HCT116 (cell line): ENCODE measurements at regions not wholly inside any gene's neighbourhood (a gene's known extent, or its start where the extent isn't known, plus 50 kb on each side); places are given as distances from the start of the nearest gene placed in this dataset.

Source experiments
- ATAC-seq: fragments of 200-7000 bp; cut with Tn5 transposase; 2 replicates; pipeline ENCODE4 v1.9.1; 2020; ENCODE audit warnings: mild to moderate bottlenecking, moderate library complexity
- BruUV-seq: library from RNA; stranded (reverse); fragments of 400-500 nt; replicated peaks from 2 replicates; lab custom pipeline; 2021; lab: Mats Ljungman, UMichigan
- CTCF ChIA-PET: fragments of 300-600 bp; sonication (Branson Sonifier 250); formaldehyde crosslinking; loops from one replicate; lab custom pipeline; 2021; ENCODE audit warnings: antibody characterized with exemption; lab: Charles Lee
- POLR2A ChIA-PET: fragments of 300-600, 350-600 bp; sonication (Branson Sonifier 250); formaldehyde crosslinking; loops from one replicate; lab custom pipeline; 2021; ENCODE audit warnings: antibody characterized with exemption; lab: Charles Lee
- RAD21 ChIA-PET, 2 experiments: fragments of 300-600 bp; sonication (Branson Sonifier 250); formaldehyde crosslinking; loops; one replicate each; lab custom pipeline; 2023; ENCODE audit warnings: low total read pairs in 2 of 2; ENCODE audit not compliant: uncharacterized antibody in 2 of 2, unreplicated experiment in 2 of 2, low non-redundant PET in 1 of 2; lab: Charles Lee
- DNase-seq: peaks from one replicate; pipeline ENCODE4 v3.0.0-alpha.2; 2010; ENCODE audit warnings: low read depth, low spot score
- H2AFZ ChIP-seq: fragments of 200-600 bp; shearing (Covaris generic), sonication (generic); 2 replicates; pipeline ENCODE4 v1.6.1; 2017; ENCODE audit warnings: low read depth, mixed run types, mixed read lengths, antibody characterized with exemption, low read length; ENCODE audit not compliant: poor library complexity, severe bottlenecking
- H3K27ac ChIP-seq: 2 replicates; pipeline ENCODE4 v1.5.1; 2012; ENCODE audit warnings: low read depth, low read length
- H3K27me3 ChIP-seq: fragments of 200-600 bp; sonication (generic); 2 replicates; pipeline ENCODE4 v1.6.1; 2016; ENCODE audit warnings: mixed run types, low read length, mixed read lengths; ENCODE audit not compliant: insufficient read depth
- H3K36me3 ChIP-seq, 2 experiments: fragments of 200-500 bp in 1 of 2; fragments of 200-600 bp in 1 of 2; sonication (Bioruptor generic) in 1 of 2; sonication (generic) in 1 of 2; 2 replicates each; pipeline versions ENCODE4 v1.5.1 to v1.6.1; 2014 to 2016; ENCODE audit warnings: low read length in 2 of 2, inconsistent platforms in 1 of 2, mixed read lengths in 1 of 2, mixed run types in 1 of 2; ENCODE audit not compliant: insufficient read depth in 2 of 2, control insufficient read depth in 1 of 2
- H3K4me1 ChIP-seq, 2 experiments: fragments of 200-600 bp in 1 of 2; sonication (generic) in 1 of 2; 2 replicates each; pipeline versions ENCODE4 v1.5.1 to v1.6.1; 2012 to 2017; ENCODE audit warnings: low read length in 2 of 2, inconsistent platforms in 1 of 2, mild to moderate bottlenecking in 1 of 2, mixed read lengths in 1 of 2, mixed run types in 1 of 2, moderate library complexity in 1 of 2; ENCODE audit not compliant: insufficient read depth in 2 of 2, control insufficient read depth in 1 of 2
- H3K4me2 ChIP-seq: fragments of 200-600 bp; sonication (generic); 2 replicates; pipeline ENCODE4 v1.6.1; 2017; ENCODE audit warnings: mixed run types, low read length, mixed read lengths
- H3K4me3 ChIP-seq, 2 experiments: fragments of 200-600 bp in 1 of 2; sonication (generic) in 1 of 2; replicated peaks in 1 of 2; 2 replicates each; pipeline ENCODE4 v1.5.1; 2011 to 2016; ENCODE audit warnings: low read length in 2 of 2, control low read depth in 1 of 2, low read depth in 1 of 2, mild to moderate bottlenecking in 1 of 2, mixed read lengths in 1 of 2, mixed run types in 1 of 2
- H3K79me2 ChIP-seq: fragments of 200-600 bp; sonication (generic); 2 replicates; pipeline ENCODE4 v1.6.1; 2017; ENCODE audit warnings: mild to moderate bottlenecking, mixed run types, low read length, moderate library complexity, mixed read lengths; ENCODE audit not compliant: insufficient read depth
- H3K9ac ChIP-seq: fragments of 200-600 bp; sonication (generic); 2 replicates; pipeline ENCODE4 v1.6.1; 2016; ENCODE audit warnings: low read length, mixed read lengths
- H3K9me2 ChIP-seq: fragments of 200-600 bp; sonication (generic), shearing (Covaris generic); 2 replicates; pipeline ENCODE4 v1.6.1; 2017; ENCODE audit warnings: mixed run types, mild to moderate bottlenecking, moderate library complexity; ENCODE audit not compliant: insufficient read depth
- H3K9me3 ChIP-seq, 2 experiments: fragments of 200-500 bp in 1 of 2; fragments of 200-600 bp in 1 of 2; sonication (Bioruptor generic) in 1 of 2; sonication (generic) in 1 of 2; 2 replicates each; pipeline ENCODE4 v1.6.1; 2014 to 2017; ENCODE audit warnings: low read length in 2 of 2, mixed read lengths in 2 of 2, inconsistent platforms in 1 of 2, low read depth in 1 of 2, mild to moderate bottlenecking in 1 of 2, mixed run types in 1 of 2, moderate library complexity in 1 of 2; ENCODE audit not compliant: control insufficient read depth in 1 of 2, insufficient read depth in 1 of 2
- H4K20me1 ChIP-seq: fragments of 200-600 bp; sonication (generic), shearing (Covaris generic); 2 replicates; pipeline ENCODE4 v1.6.1; 2017; ENCODE audit warnings: mixed run types, mild to moderate bottlenecking, moderate library complexity; ENCODE audit not compliant: insufficient read depth
- ATF3 ChIP-seq: IDR thresholded peaks from 2 replicates; pipeline ENCODE4 v1.6.1; 2012
- CBX3 ChIP-seq: IDR thresholded peaks from 2 replicates; pipeline ENCODE4 v1.6.1; 2012; ENCODE audit warnings: low read depth
- CEBPB ChIP-seq: IDR thresholded peaks from 2 replicates; pipeline ENCODE4 v1.6.1; 2012; ENCODE audit warnings: low read depth
- CTCF ChIP-seq, 3 experiments: fragments of 200-600 bp in 1 of 3; sonication (generic) in 1 of 3; IDR thresholded peaks in 2 of 3; conservative IDR thresholded peaks in 1 of 3; 2 replicates each; pipeline ENCODE4 v1.5.1; 2012 to 2017; ENCODE audit warnings: low read depth in 2 of 3, low read length in 2 of 3, antibody characterized with exemption in 1 of 3, borderline replicate concordance in 1 of 3, control low read depth in 1 of 3, mild to moderate bottlenecking in 1 of 3, mixed read lengths in 1 of 3, mixed run types in 1 of 3, moderate library complexity in 1 of 3; ENCODE audit not compliant: insufficient read depth in 1 of 3
- EGR1 ChIP-seq: IDR thresholded peaks from 2 replicates; pipeline ENCODE4 v1.6.1; 2012; ENCODE audit warnings: low read depth
- ELF1 ChIP-seq: IDR thresholded peaks from 2 replicates; pipeline ENCODE4 v1.6.1; 2012; ENCODE audit warnings: low read depth, borderline replicate concordance
- EZH2phosphoT487 ChIP-seq: fragments of 200-600 bp; IDR thresholded peaks from 2 replicates; pipeline ENCODE4 v1.6.1; 2018; ENCODE audit warnings: antibody characterized with exemption, borderline replicate concordance
- FOSL1 ChIP-seq: IDR thresholded peaks from 2 replicates; pipeline ENCODE4 v1.6.1; 2012; ENCODE audit warnings: low read depth
- MAX ChIP-seq: IDR thresholded peaks from 2 replicates; pipeline ENCODE4 v1.6.1; 2012
- POLR2A ChIP-seq: IDR thresholded peaks from 2 replicates; pipeline ENCODE4 v1.7.0; 2011; ENCODE audit warnings: borderline replicate concordance; ENCODE audit not compliant: insufficient read depth, insufficient read length; ENCODE audit errors: extremely low read depth
- RAD21 ChIP-seq: IDR thresholded peaks from 2 replicates; pipeline ENCODE4 v1.6.1; 2012; ENCODE audit warnings: low read depth, mild to moderate bottlenecking
- SIN3A ChIP-seq: IDR thresholded peaks from 2 replicates; pipeline ENCODE4 v1.6.1; 2012; ENCODE audit warnings: low read depth
- SP1 ChIP-seq: IDR thresholded peaks from 2 replicates; pipeline ENCODE4 v1.6.1; 2012; ENCODE audit warnings: low read depth
- SRF ChIP-seq: IDR thresholded peaks from 2 replicates; pipeline ENCODE4 v1.6.1; 2012; ENCODE audit warnings: low read depth
- TCF7L2 ChIP-seq: IDR thresholded peaks from 2 replicates; pipeline ENCODE4 v1.7.0; 2011; ENCODE audit warnings: borderline replicate concordance, inconsistent platforms; ENCODE audit not compliant: insufficient read depth, insufficient read length; ENCODE audit errors: extremely low read depth
- YY1 ChIP-seq: IDR thresholded peaks from 2 replicates; pipeline ENCODE4 v1.6.1; 2011; ENCODE audit warnings: low read length, low read depth, moderate library complexity, mild to moderate bottlenecking; ENCODE audit not compliant: insufficient replicate concordance; ENCODE audit errors: extremely low read depth
- ZBTB33 ChIP-seq: IDR thresholded peaks from 2 replicates; pipeline ENCODE4 v1.6.1; 2011; ENCODE audit warnings: mild to moderate bottlenecking, low read length, moderate library complexity; ENCODE audit not compliant: insufficient replicate concordance; ENCODE audit errors: extremely low read depth
- ZFX ChIP-seq: fragments of 450-650 bp; IDR thresholded peaks from 2 replicates; pipeline ENCODE4 v1.6.1; 2017
- ZNF274 ChIP-seq: fragments of 200-500 bp; sonication (Bioruptor generic); IDR thresholded peaks from 2 replicates; pipeline ENCODE4 v1.6.1; 2014; ENCODE audit warnings: mild to moderate bottlenecking, low read depth, low read length, inconsistent platforms
- intact Hi-C: fragments of 100-400 bp; cut with micrococcal nuclease; formaldehyde crosslinking; loops from 2 replicates; pipeline ENCODE4 v1.10.0; 2022
- TF ChIP-seq, protein P1 (sequence below): IDR thresholded peaks from 2 replicates; pipeline ENCODE4 v1.6.1; 2012; ENCODE audit warnings: low read depth

- RAD21 ChIA-PET: no interaction called here
- CTCF ChIA-PET: no interaction called here
- TF ChIP-seq, protein P1, sequence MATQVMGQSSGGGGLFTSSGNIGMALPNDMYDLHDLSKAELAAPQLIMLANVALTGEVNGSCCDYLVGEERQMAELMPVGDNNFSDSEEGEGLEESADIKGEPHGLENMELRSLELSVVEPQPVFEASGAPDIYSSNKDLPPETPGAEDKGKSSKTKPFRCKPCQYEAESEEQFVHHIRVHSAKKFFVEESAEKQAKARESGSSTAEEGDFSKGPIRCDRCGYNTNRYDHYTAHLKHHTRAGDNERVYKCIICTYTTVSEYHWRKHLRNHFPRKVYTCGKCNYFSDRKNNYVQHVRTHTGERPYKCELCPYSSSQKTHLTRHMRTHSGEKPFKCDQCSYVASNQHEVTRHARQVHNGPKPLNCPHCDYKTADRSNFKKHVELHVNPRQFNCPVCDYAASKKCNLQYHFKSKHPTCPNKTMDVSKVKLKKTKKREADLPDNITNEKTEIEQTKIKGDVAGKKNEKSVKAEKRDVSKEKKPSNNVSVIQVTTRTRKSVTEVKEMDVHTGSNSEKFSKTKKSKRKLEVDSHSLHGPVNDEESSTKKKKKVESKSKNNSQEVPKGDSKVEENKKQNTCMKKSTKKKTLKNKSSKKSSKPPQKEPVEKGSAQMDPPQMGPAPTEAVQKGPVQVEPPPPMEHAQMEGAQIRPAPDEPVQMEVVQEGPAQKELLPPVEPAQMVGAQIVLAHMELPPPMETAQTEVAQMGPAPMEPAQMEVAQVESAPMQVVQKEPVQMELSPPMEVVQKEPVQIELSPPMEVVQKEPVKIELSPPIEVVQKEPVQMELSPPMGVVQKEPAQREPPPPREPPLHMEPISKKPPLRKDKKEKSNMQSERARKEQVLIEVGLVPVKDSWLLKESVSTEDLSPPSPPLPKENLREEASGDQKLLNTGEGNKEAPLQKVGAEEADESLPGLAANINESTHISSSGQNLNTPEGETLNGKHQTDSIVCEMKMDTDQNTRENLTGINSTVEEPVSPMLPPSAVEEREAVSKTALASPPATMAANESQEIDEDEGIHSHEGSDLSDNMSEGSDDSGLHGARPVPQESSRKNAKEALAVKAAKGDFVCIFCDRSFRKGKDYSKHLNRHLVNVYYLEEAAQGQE: no peak
- TF ChIP-seq EGR1: no peak
- TF ChIP-seq YY1: no peak
- TF ChIP-seq ELF1: no peak
- TF ChIP-seq CBX3: no peak
- no peak for TF ChIP-seq MAX
- TF ChIP-seq FOSL1: no peak
- TF ChIP-seq SIN3A: no peak
- no peak for TF ChIP-seq ZNF274
- no peak for TF ChIP-seq RAD21
- no peak for TF ChIP-seq ZFX
- no peak for TF ChIP-seq POLR2A
- no peak for TF ChIP-seq ATF3
- no peak for TF ChIP-seq TCF7L2
- no peak for TF ChIP-seq SP1
- no peak for TF ChIP-seq CEBPB
- TF ChIP-seq CTCF (IDR thresholded peaks at IDR 0.05 in 2 of 3, conservative IDR thresholded peaks at IDR 0.05 in 1 of 3; ENCODE audit: borderline replicate concordance in 1 of 3, insufficient read depth in 1 of 3, low read depth in 2 of 3, low read length in 2 of 3): no peak
- TF ChIP-seq SRF: no peak
- no peak for TF ChIP-seq ZBTB33
- no peak for TF ChIP-seq EZH2phosphoT487
- TF ChIP-seq, all 23 proteins: peak for 0
- ATAC-seq: no peak
- H3K4me3 ChIP-seq: no peak overlapping the region
- H3K9me3 ChIP-seq: peaks cover 0 to 36% of the 10 kb centered on the region in 2 experiments; a peak in 2 of 4 replicates
- no TSS peak for BruUV-seq
- no peak overlapping the region for H3K4me2 ChIP-seq
- H3K27me3 ChIP-seq: no peaks in the 10 kb centered on the region
- H3K27ac ChIP-seq: no peak overlapping the region
- intact Hi-C loops: no loop called here
- POLR2A ChIA-PET: no interaction called here
- no peaks in the 10 kb centered on the region for H3K4me1 ChIP-seq
- no peak overlapping the region for H2AFZ ChIP-seq
- H3K79me2 ChIP-seq: no peaks in the 10 kb centered on the region
- DNase-seq: no peak
- H3K9me2 ChIP-seq: no peaks in the 10 kb centered on the region
- no peaks in the 10 kb centered on the region for H4K20me1 ChIP-seq
- H3K36me3 ChIP-seq: no peaks in the 10 kb centered on the region
- H3K9ac ChIP-seq: no peak overlapping the region
These were observed 564.2 kb downstream of the TFAP2B start for GRCh38 chr6:51382847-51383246.
